Ureter (tissue), 1 donor: ENCODE measurements at regions not wholly inside any gene's neighbourhood (a gene's known extent, or its start where the extent isn't known, plus 50 kb on each side); places are given as distances from the start of the nearest gene placed in this dataset.
"Not testable (repeated sequence)": the region's sequence is repeated elsewhere in the genome, so short reads cannot be mapped to it uniquely, and the experiment has no call there.

ENCODE experiments used
- DNase-seq: peaks from one replicate; pipeline ENCODE4 v3.0.0-alpha.2; 2020; ENCODE audit warnings: low spot score
- donor health status: DM: yes; HTN: yes; CAD: no.

GRCh38 chr5:53407373-53407772 lies 73.1 kb upstream of the FST start:
- DNase-seq, result no peak

- no peak for DNase-seq
Measured at GRCh38 chr5:53411388-53411787, 69.0 kb upstream of the FST start.

GRCh38 chr5:53412499-53412898 lies 67.9 kb upstream of the FST start:
- DNase-seq, result not testable (repeated sequence)

GRCh38 chr5:53416144-53416738 lies 64.2 kb upstream of the FST start:
- no peak for DNase-seq

- DNase-seq, result no peak
Measured at GRCh38 chr5:53418409-53418808, 62.0 kb upstream of the FST start.

- DNase-seq, result no peak
Measured at GRCh38 chr5:53418826-53419658, 61.4 kb upstream of the FST start.

- DNase-seq, result no peak
Measured at GRCh38 chr5:53422539-53422938, 57.9 kb upstream of the FST start.

- no peak for DNase-seq
Measured at GRCh38 chr5:53423724-53424123, 56.7 kb upstream of the FST start.

GRCh38 chr5:53424686-53425615 lies 55.5 kb upstream of the FST start:
- DNase-seq, result no peak

GRCh38 chr5:53425687-53426511 lies 54.5 kb upstream of the FST start:
- DNase-seq, result no peak

GRCh38 chr5:53426512-53426830 lies 54.0 kb upstream of the FST start:
- DNase-seq, result no peak

- no peak for DNase-seq
Measured at GRCh38 chr5:53426878-53427277, 53.6 kb upstream of the FST start.

GRCh38 chr5:53427965-53428364 lies 52.5 kb upstream of the FST start:
- DNase-seq, result no peak

- DNase-seq, result no peak
Measured at GRCh38 chr5:53429706-53430105, 50.7 kb upstream of the FST start.

- no peak for DNase-seq
Measured at GRCh38 chr5:53430618-53431252, 49.7 kb upstream of the FST start.
